Fibroblast of skin of back (primary cell): ENCODE measurements at regions not wholly inside any gene's neighbourhood (a gene's known extent, or its start where the extent isn't known, plus 50 kb on each side); places are given as distances from the start of the nearest gene placed in this dataset.

Experiments
- DNase-seq: peaks from one replicate; pipeline ENCODE4 v3.0.0-alpha.2; 2013

GRCh38 chr1:23639460-23640095 is 52.0 kb upstream of the RPL11 start:
- no peak for DNase-seq

GRCh38 chr1:23638786-23639241 is 52.8 kb upstream of the RPL11 start:
- DNase-seq, result no peak

GRCh38 chr1:23638188-23638619 is 53.4 kb upstream of the RPL11 start:
- DNase-seq, result no peak

- no peak for DNase-seq
Measured at GRCh38 chr1:23636009-23636408, 55.6 kb upstream of the RPL11 start.

- peak; percentile 82 for DNase-seq
Measured at GRCh38 chr1:23634840-23635651, 56.6 kb upstream of the RPL11 start.

- DNase-seq, result no peak
Measured at GRCh38 chr1:23634518-23634839, 57.1 kb upstream of the RPL11 start.

- no peak for DNase-seq
Measured at GRCh38 chr1:23632479-23633160, 59.0 kb upstream of the RPL11 start.

GRCh38 chr1:23629708-23630290 is 61.8 kb upstream of the RPL11 start:
- DNase-seq, result no peak

GRCh38 chr1:23628951-23629387 is 62.6 kb upstream of the RPL11 start:
- DNase-seq, result no peak

GRCh38 chr1:23627069-23627735 is 64.4 kb upstream of the RPL11 start:
- no peak for DNase-seq

GRCh38 chr1:23625929-23626535 is 65.6 kb upstream of the RPL11 start:
- DNase-seq, result no peak

GRCh38 chr1:23625459-23625858 is 66.1 kb upstream of the RPL11 start:
- no peak for DNase-seq

- DNase-seq, result no peak
Measured at GRCh38 chr1:23624440-23624839, 65.1 kb upstream of the ID3 start.

- no peak for DNase-seq
Measured at GRCh38 chr1:23622284-23622683, 63.0 kb upstream of the ID3 start.

GRCh38 chr1:23620605-23621004 is 61.3 kb upstream of the ID3 start:
- DNase-seq, result no peak

GRCh38 chr1:23619299-23620188 is 60.2 kb upstream of the ID3 start:
- DNase-seq, result no peak

GRCh38 chr1:23618586-23619083 is 59.3 kb upstream of the ID3 start:
- no peak for DNase-seq

- DNase-seq, result no peak
Measured at GRCh38 chr1:23617084-23617521, 57.8 kb upstream of the ID3 start.

- DNase-seq, result no peak
Measured at GRCh38 chr1:23616292-23616824, 57.1 kb upstream of the ID3 start.

GRCh38 chr1:23615852-23616251 is 56.6 kb upstream of the ID3 start:
- no peak for DNase-seq

GRCh38 chr1:23615423-23615822 is 56.1 kb upstream of the ID3 start:
- no peak for DNase-seq
